H1 (cell line): ENCODE measurements at regions not wholly inside any gene's neighbourhood (a gene's known extent, or its start where the extent isn't known, plus 50 kb on each side); places are given as distances from the start of the nearest gene placed in this dataset.

ENCODE experiments used
- CTCF ChIA-PET: fragments of 300-600 bp; sonication (Branson Sonifier 250); formaldehyde crosslinking; loops from one replicate; lab custom pipeline; 2021; ENCODE audit not compliant: partially characterized antibody; lab: Charles Lee
- POLR2A ChIA-PET: fragments of 300-600 bp; sonication (Branson Sonifier 250); formaldehyde crosslinking; loops from one replicate; lab custom pipeline; 2021; ENCODE audit warnings: inconsistent platforms; ENCODE audit not compliant: partially characterized antibody; lab: Charles Lee
- DNase-seq, 2 experiments: peaks; one replicate each; pipeline versions ENCODE4 v3.0.0 to v3.0.0-alpha.2; 2010 to 2022; ENCODE audit warnings: low spot score in 2 of 2, low read depth in 1 of 2, mixed read lengths in 1 of 2
- FAIRE-seq: peaks from 2 replicates; lab custom pipeline; 2011; peaks lifted over from hg19 to GRCh38; lab: Jason Lieb, UNC
- H2AFZ ChIP-seq: 2 replicates; pipeline ENCODE4 v1.8.1; 2012; ENCODE audit warnings: low read length, inconsistent platforms
- H2AK5ac ChIP-seq: 2 replicates; pipeline ENCODE4 v1.6.1; 2013; ENCODE audit warnings: low read depth, low read length
- H2BK120ac ChIP-seq: replicated peaks from 2 replicates; pipeline ENCODE3; 2013; ENCODE audit warnings: low read depth, low read length, inconsistent platforms
- H2BK12ac ChIP-seq: 2 replicates; pipeline ENCODE4 v1.6.1; 2013; ENCODE audit warnings: low read depth, low read length
- H2BK15ac ChIP-seq: 2 replicates; pipeline ENCODE4 v1.6.1; 2013; ENCODE audit warnings: low read length
- H2BK20ac ChIP-seq: 2 replicates; pipeline ENCODE4 v1.6.1; 2013; ENCODE audit warnings: low read length
- H2BK5ac ChIP-seq: 2 replicates; pipeline ENCODE4 v1.6.1; 2013; ENCODE audit warnings: low read depth, low read length
- H3K14ac ChIP-seq: 2 replicates; pipeline ENCODE4 v1.6.1; 2013; ENCODE audit warnings: inconsistent platforms; ENCODE audit not compliant: insufficient read length
- H3K18ac ChIP-seq: 2 replicates; pipeline ENCODE4 v1.6.1; 2013; ENCODE audit warnings: low read length; ENCODE audit errors: extremely low read depth
- H3K23ac ChIP-seq: 2 replicates; pipeline ENCODE4 v1.6.1; 2013; ENCODE audit warnings: inconsistent platforms; ENCODE audit not compliant: insufficient read length
- H3K23me2 ChIP-seq: 2 replicates; pipeline ENCODE4 v1.6.1; 2013; ENCODE audit warnings: low read depth, low read length
- H3K27ac ChIP-seq: 2 replicates; pipeline ENCODE4 v1.6.1; 2011; ENCODE audit warnings: low read depth, low read length, inconsistent platforms
- H3K27me3 ChIP-seq, 4 experiments: replicated peaks in 1 of 4; 1 replicate in 1 of 4; 2 replicates in 3 of 4; pipeline versions ENCODE4 v1.6.1 to v1.8.1; 2011 to 2013; ENCODE audit warnings: low read length in 3 of 4, mild to moderate bottlenecking in 3 of 4, inconsistent platforms in 2 of 4, mixed read lengths in 2 of 4, moderate library complexity in 1 of 4; ENCODE audit not compliant: control insufficient read depth in 3 of 4, insufficient read depth in 3 of 4; ENCODE audit errors: extremely low read depth in 1 of 4
- H3K36me3 ChIP-seq, 4 experiments: 2 replicates each; pipeline versions ENCODE4 v1.6.1 to v1.8.1; 2011 to 2013; ENCODE audit warnings: mild to moderate bottlenecking in 4 of 4, low read length in 3 of 4, moderate library complexity in 2 of 4, control low read depth in 1 of 4, inconsistent platforms in 1 of 4; ENCODE audit not compliant: insufficient read depth in 4 of 4, control insufficient read depth in 2 of 4
- H3K4ac ChIP-seq: replicated peaks from 2 replicates; pipeline ENCODE3; 2013; ENCODE audit warnings: low read length, low read depth, mixed read lengths, inconsistent platforms; ENCODE audit not compliant: insufficient read length
- H3K4me1 ChIP-seq, 4 experiments: replicated peaks in 1 of 4; 1 replicate in 1 of 4; 2 replicates in 3 of 4; pipeline versions ENCODE4 v1.6.1 to v1.8.1; 2011 to 2013; ENCODE audit warnings: low read length in 3 of 4, inconsistent platforms in 2 of 4, mixed read lengths in 1 of 4; ENCODE audit not compliant: insufficient read depth in 4 of 4, control insufficient read depth in 3 of 4
- H3K4me2 ChIP-seq, 2 experiments: 2 replicates each; pipeline versions ENCODE4 v1.6.1 to v1.8.1; 2011 to 2013; ENCODE audit warnings: low read depth in 2 of 2, low read length in 2 of 2, control low read depth in 1 of 2, inconsistent platforms in 1 of 2, mild to moderate bottlenecking in 1 of 2; ENCODE audit not compliant: insufficient read depth in 1 of 2
- H3K4me3 ChIP-seq, 4 experiments: fragments of 200-600, 300-600 bp in 1 of 4; sonication (generic), shearing (Covaris generic), sonication (Bioruptor Twin) in 1 of 4; 2 replicates each; pipeline versions ENCODE4 v1.5.1 to v1.8.1; 2011 to 2016; ENCODE audit warnings: low read length in 4 of 4, low read depth in 3 of 4, control low read depth in 2 of 4, inconsistent platforms in 2 of 4, mild to moderate bottlenecking in 2 of 4, mixed read lengths in 1 of 4, moderate library complexity in 1 of 4; ENCODE audit not compliant: insufficient read depth in 2 of 4; ENCODE audit errors: extremely low read depth in 1 of 4
- H3K56ac ChIP-seq: replicated peaks from 2 replicates; pipeline ENCODE3; 2013; ENCODE audit warnings: low read depth, mild to moderate bottlenecking, mixed read lengths, low read length, inconsistent platforms; ENCODE audit not compliant: insufficient read length
- H3K79me1 ChIP-seq: 2 replicates; pipeline ENCODE4 v1.6.1; 2013; ENCODE audit warnings: low read depth, low read length, control low read depth
- H3K79me2 ChIP-seq, 2 experiments: 2 replicates each; pipeline versions ENCODE4 v1.6.1 to v1.8.1; 2012 to 2013; ENCODE audit warnings: low read length in 2 of 2, mild to moderate bottlenecking in 2 of 2, inconsistent platforms in 1 of 2; ENCODE audit not compliant: insufficient read depth in 2 of 2, control insufficient read depth in 1 of 2
- H3K9ac ChIP-seq, 4 experiments: replicated peaks in 1 of 4; 1 replicate in 1 of 4; 2 replicates in 3 of 4; pipeline versions ENCODE4 v1.6.1 to v1.8.1; 2011 to 2013; ENCODE audit warnings: low read depth in 3 of 4, low read length in 3 of 4, control low read depth in 2 of 4, mild to moderate bottlenecking in 2 of 4, moderate library complexity in 2 of 4, inconsistent platforms in 1 of 4; ENCODE audit errors: extremely low read depth in 1 of 4
- H3K9me3 ChIP-seq, 2 experiments: 2 replicates each; pipeline versions ENCODE4 v1.6.1 to v1.8.1; 2012 to 2013; ENCODE audit warnings: mild to moderate bottlenecking in 2 of 2, moderate library complexity in 2 of 2, control low read depth in 1 of 2, inconsistent platforms in 1 of 2, low read depth in 1 of 2, low read length in 1 of 2, mixed read lengths in 1 of 2; ENCODE audit not compliant: insufficient read depth in 2 of 2
- H4K20me1 ChIP-seq, 2 experiments: replicated peaks in 1 of 2; 2 replicates each; pipeline versions ENCODE3 to v1.8.1; 2011 to 2013; ENCODE audit warnings: inconsistent platforms in 2 of 2, low read length in 2 of 2, mild to moderate bottlenecking in 1 of 2; ENCODE audit not compliant: insufficient read depth in 2 of 2, control insufficient read depth in 1 of 2
- H4K5ac ChIP-seq: 2 replicates; pipeline ENCODE4 v1.6.1; 2013; ENCODE audit warnings: low read length, low read depth, mixed read lengths, inconsistent platforms; ENCODE audit not compliant: insufficient read length
- H4K8ac ChIP-seq: 2 replicates; pipeline ENCODE4 v1.8.0; 2013; ENCODE audit warnings: mild to moderate bottlenecking, moderate library complexity, low read length, inconsistent platforms; ENCODE audit not compliant: insufficient read depth; ENCODE audit errors: extremely low read depth
- H4K91ac ChIP-seq: replicated peaks from 2 replicates; pipeline ENCODE3; 2013; ENCODE audit warnings: low read length, mixed read lengths, inconsistent platforms; ENCODE audit not compliant: insufficient read length
- CEBPB ChIP-seq: IDR thresholded peaks from 2 replicates; pipeline ENCODE4 v1.6.1; 2012; ENCODE audit warnings: low read depth, low read length
- CHD2 ChIP-seq: IDR thresholded peaks from 2 replicates; pipeline ENCODE4 v1.6.1; 2012; ENCODE audit warnings: low read length, improper control_type of control experiment
- HDAC2 ChIP-seq, 2 experiments: fragments of 300-600 bp in 1 of 2; sonication (generic) in 1 of 2; IDR thresholded peaks; 2 replicates each; pipeline ENCODE4 v1.6.1; 2011 to 2012; ENCODE audit warnings: low read depth in 2 of 2, low read length in 2 of 2, mild to moderate bottlenecking in 2 of 2, moderate library complexity in 2 of 2, borderline replicate concordance in 1 of 2, inconsistent platforms in 1 of 2
- NRF1 ChIP-seq: IDR thresholded peaks from 2 replicates; pipeline ENCODE4 v1.6.1; 2011; ENCODE audit warnings: mild to moderate bottlenecking, low read depth, low read length, improper control_type of control experiment
- POU5F1 ChIP-seq: IDR thresholded peaks from 2 replicates; pipeline ENCODE4 v1.6.1; 2011; ENCODE audit warnings: low read depth, mild to moderate bottlenecking, low read length, moderate library complexity

GRCh38 chr4:108249397-108249796 is 80.7 kb upstream of the LEF1 start:
- Histone ChIP-seq H4K20me1 (no peaks in the 10 kb centered on the region), H3K79me1 (no peaks in the 10 kb centered on the region), H4K5ac (no peak overlapping the region), H3K36me3 (no peaks in the 10 kb centered on the region), H2AK5ac (no peak overlapping the region), H2BK20ac (no peak overlapping the region), H3K79me2 (no peaks in the 10 kb centered on the region), H4K8ac (no peak overlapping the region), H3K23ac (no peak overlapping the region), H3K23me2 (no peaks in the 10 kb centered on the region), H2BK120ac (no peak overlapping the region), H2BK5ac (no peak overlapping the region), H3K18ac (no peak overlapping the region), H4K91ac (no peak overlapping the region), H2BK15ac (no peak overlapping the region), H3K27me3 (peaks cover 0 to 1% (median 0%) of the 10 kb centered on the region in 4 experiments; a peak in 1 of 7 replicates), H3K4me2 (no peak overlapping the region), H3K14ac (no peak overlapping the region), H3K27ac (no peak overlapping the region), H3K4ac (no peak overlapping the region), H3K4me3 (no peak overlapping the region), H3K9me3 (no peaks in the 10 kb centered on the region), H2AFZ (no peak overlapping the region), H2BK12ac (no peak overlapping the region), H3K4me1 (peaks cover 0 to 2% (median under 1%) of the 10 kb centered on the region in 4 experiments; a peak in 4 of 7 replicates), H3K9ac (no peak overlapping the region), H3K56ac (no peak overlapping the region)
- POLR2A ChIA-PET: no interaction called here
- FAIRE-seq: no peak
- CTCF ChIA-PET: interaction anchor here (0.8 to 1.4 kb wide), 4 partner anchors 11 to 244 kb away, joined by 3 to 4 read pairs (median 3); no protein-coding TSS in a partner anchor
- no peak for DNase-seq
- TF ChIP-seq CHD2: no peak
- TF ChIP-seq POU5F1: no peak
- TF ChIP-seq HDAC2 (IDR thresholded peaks at IDR 0.05; ENCODE audit: borderline replicate concordance in 1 of 2, low read depth in 2 of 2, low read length in 2 of 2): no peak
- no peak for TF ChIP-seq NRF1
- no peak for TF ChIP-seq CEBPB
